CD4-positive, alpha-beta T cell (primary cell): ENCODE measurements at regions not wholly inside any gene's neighbourhood (a gene's known extent, or its start where the extent isn't known, plus 50 kb on each side); places are given as distances from the start of the nearest gene placed in this dataset.

ENCODE experiments used
- ATAC-seq: fragments of 200-7000 bp; cut with Tn5 transposase; one replicate; pipeline ENCODE4 v1.10.0; 2022; ENCODE audit warnings: mild to moderate bottlenecking; ENCODE audit not compliant: poor library complexity
- CTCF ChIA-PET: fragments of 350-600 bp; sonication (Branson Sonifier 250); formaldehyde crosslinking; loops from one replicate; lab custom pipeline; 2021; ENCODE audit warnings: antibody characterized with exemption, inconsistent platforms; lab: Charles Lee
- POLR2A ChIA-PET: fragments of 350-600 bp; sonication (Branson Sonifier 250); formaldehyde crosslinking; loops from one replicate; lab custom pipeline; 2021; ENCODE audit warnings: antibody characterized with exemption, inconsistent platforms; lab: Charles Lee
- DNase-seq, 14 experiments: peaks; one replicate each; pipeline ENCODE4 v3.0.0-alpha.2; 2013 to 2020; ENCODE audit warnings: mixed read lengths in 2 of 14
- H3K27ac ChIP-seq, 2 donors: one replicate each; pipeline versions ENCODE4 v1.5.1 to v1.7.0; 2013; ENCODE audit warnings: low read length in 2 of 2, low read depth in 1 of 2, mild to moderate bottlenecking in 1 of 2
- H3K27me3 ChIP-seq, 2 experiments: 1 replicate in 1 of 2; 2 replicates in 1 of 2; pipeline versions ENCODE4 v1.6.1 to v1.7.0; 2013; ENCODE audit warnings: low read length in 2 of 2, control low read depth in 1 of 2, mild to moderate bottlenecking in 1 of 2, moderate library complexity in 1 of 2; ENCODE audit not compliant: insufficient read depth in 2 of 2, control insufficient read depth in 1 of 2
- H3K36me3 ChIP-seq: one replicate; pipeline ENCODE4 v1.6.1; 2013; ENCODE audit warnings: low read length, control low read depth; ENCODE audit not compliant: insufficient read depth
- H3K4me1 ChIP-seq: one replicate; pipeline ENCODE4 v1.6.1; 2013; ENCODE audit warnings: low read length, control low read depth; ENCODE audit not compliant: insufficient read depth
- H3K4me3 ChIP-seq: one replicate; pipeline ENCODE4 v1.5.1; 2013; ENCODE audit warnings: mild to moderate bottlenecking, low read length, moderate library complexity
- H3K9me3 ChIP-seq, 2 experiments: 1 replicate in 1 of 2; 2 replicates in 1 of 2; pipeline versions ENCODE4 v1.6.1 to v1.7.0; 2013; ENCODE audit warnings: low read length in 2 of 2, mild to moderate bottlenecking in 2 of 2, control low read depth in 1 of 2, moderate library complexity in 1 of 2; ENCODE audit not compliant: control insufficient read depth in 1 of 2, insufficient read depth in 1 of 2
- H3K27ac Mint-ChIP-seq: one replicate; pipeline ENCODE4 v1.8.0; 2020; ENCODE audit warnings: mixed read lengths
- H3K27me3 Mint-ChIP-seq: one replicate; pipeline ENCODE4 v1.8.0; 2021; ENCODE audit warnings: mixed read lengths
- H3K36me3 Mint-ChIP-seq: one replicate; pipeline ENCODE4 v1.8.0; 2021; ENCODE audit warnings: low read depth, mixed read lengths
- H3K4me1 Mint-ChIP-seq: one replicate; pipeline ENCODE4 v1.8.0; 2021; ENCODE audit warnings: low read depth, mixed read lengths
- H3K4me3 Mint-ChIP-seq: one replicate; pipeline ENCODE4 v1.8.0; 2020; ENCODE audit warnings: mild to moderate bottlenecking, mixed read lengths
- H3K9me3 Mint-ChIP-seq: one replicate; pipeline ENCODE4 v1.8.0; 2020; ENCODE audit warnings: mixed read lengths
- intact Hi-C, 2 experiments: fragments of 100-400 bp; cut with DNase I in 1 of 2; cut with micrococcal nuclease in 1 of 2; formaldehyde crosslinking; loops; one replicate each; pipeline versions ENCODE4 v1.15.1 to v1.9.0; 2023 to 2025; cut with DNase I, micrococcal nuclease
- TF ChIP-seq, protein P1 (sequence below): fragments of 200-600 bp; IDR thresholded peaks from one replicate; pipeline ENCODE4 v1.8.0; 2022; ENCODE audit warnings: antibody characterized with exemption, mild to moderate bottlenecking

- ChIA-PET POLR2A (no interaction called here), CTCF (no interaction called here)
- H3K27ac ChIP-seq = no peak overlapping the region
- H3K36me3 Mint-ChIP-seq = no peaks in the 10 kb centered on the region
- no peak overlapping the region for H3K27ac Mint-ChIP-seq
- H3K9me3 ChIP-seq = no peaks in the 10 kb centered on the region
- no peaks in the 10 kb centered on the region for H3K27me3 Mint-ChIP-seq
- TF ChIP-seq, protein P1, sequence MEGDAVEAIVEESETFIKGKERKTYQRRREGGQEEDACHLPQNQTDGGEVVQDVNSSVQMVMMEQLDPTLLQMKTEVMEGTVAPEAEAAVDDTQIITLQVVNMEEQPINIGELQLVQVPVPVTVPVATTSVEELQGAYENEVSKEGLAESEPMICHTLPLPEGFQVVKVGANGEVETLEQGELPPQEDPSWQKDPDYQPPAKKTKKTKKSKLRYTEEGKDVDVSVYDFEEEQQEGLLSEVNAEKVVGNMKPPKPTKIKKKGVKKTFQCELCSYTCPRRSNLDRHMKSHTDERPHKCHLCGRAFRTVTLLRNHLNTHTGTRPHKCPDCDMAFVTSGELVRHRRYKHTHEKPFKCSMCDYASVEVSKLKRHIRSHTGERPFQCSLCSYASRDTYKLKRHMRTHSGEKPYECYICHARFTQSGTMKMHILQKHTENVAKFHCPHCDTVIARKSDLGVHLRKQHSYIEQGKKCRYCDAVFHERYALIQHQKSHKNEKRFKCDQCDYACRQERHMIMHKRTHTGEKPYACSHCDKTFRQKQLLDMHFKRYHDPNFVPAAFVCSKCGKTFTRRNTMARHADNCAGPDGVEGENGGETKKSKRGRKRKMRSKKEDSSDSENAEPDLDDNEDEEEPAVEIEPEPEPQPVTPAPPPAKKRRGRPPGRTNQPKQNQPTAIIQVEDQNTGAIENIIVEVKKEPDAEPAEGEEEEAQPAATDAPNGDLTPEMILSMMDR = no peak
- no peaks in the 10 kb centered on the region for H3K4me1 ChIP-seq
- no peak for DNase-seq
- H3K4me3 ChIP-seq = no peak overlapping the region
- intact Hi-C loops = no loop called here
- H3K9me3 Mint-ChIP-seq = peaks cover 20% of the 10 kb centered on the region
- H3K4me1 Mint-ChIP-seq = no peaks in the 10 kb centered on the region
- no peaks in the 10 kb centered on the region for H3K27me3 ChIP-seq
- no peak overlapping the region for H3K4me3 Mint-ChIP-seq
- no peaks in the 10 kb centered on the region for H3K36me3 ChIP-seq
- no peak for ATAC-seq
Measured at GRCh38 chr11:25293166-25293565, 796.3 kb downstream of the LUZP2 start.

DNA sequence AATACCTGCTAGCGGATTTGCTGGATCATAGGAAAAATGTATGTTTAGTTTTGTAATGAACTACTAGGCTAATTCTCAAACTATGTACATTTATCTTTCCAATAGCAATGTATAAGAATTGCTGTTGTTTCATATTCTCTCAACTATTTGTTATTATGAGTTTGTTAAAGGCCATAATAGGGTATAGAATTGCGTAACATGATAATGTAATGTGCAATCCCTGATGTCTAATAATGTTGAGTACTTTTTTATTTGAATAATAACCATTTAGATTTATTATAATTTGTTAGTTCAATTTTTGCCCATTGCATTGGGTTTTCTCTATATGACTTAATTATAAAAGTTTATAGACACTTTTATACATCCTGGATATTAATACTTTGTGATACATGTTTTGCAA is 801.6 kb downstream of the LUZP2 start:
- no peaks in the 10 kb centered on the region for H3K36me3 ChIP-seq
- CTCF ChIA-PET = no interaction called here
- H3K4me3 ChIP-seq = no peak overlapping the region
- DNase-seq = no peak
- intact Hi-C loops = no loop called here
- no peaks in the 10 kb centered on the region for H3K27me3 ChIP-seq
- Mint-ChIP-seq H3K27ac (no peak overlapping the region), H3K4me1 (no peaks in the 10 kb centered on the region), H3K36me3 (no peaks in the 10 kb centered on the region), H3K4me3 (no peak overlapping the region), H3K9me3 (peaks cover 16% of the 10 kb centered on the region), H3K27me3 (no peaks in the 10 kb centered on the region)
- ATAC-seq = no peak
- TF ChIP-seq, protein P1 = no peak
- no peak overlapping the region for H3K27ac ChIP-seq
- POLR2A ChIA-PET = no interaction called here
- peaks cover 5 to 10% of the 10 kb centered on the region in 2 experiments for H3K9me3 ChIP-seq
- no peaks in the 10 kb centered on the region for H3K4me1 ChIP-seq

GRCh38 chr11:25309818-25310217 is 813.0 kb downstream of the LUZP2 start:
- H3K36me3 Mint-ChIP-seq = no peaks in the 10 kb centered on the region
- H3K4me3 Mint-ChIP-seq = no peak overlapping the region
- H3K27ac ChIP-seq = no peak overlapping the region
- H3K4me1 Mint-ChIP-seq = no peaks in the 10 kb centered on the region
- intact Hi-C loops = no loop called here
- TF ChIP-seq, protein P1 = no peak
- ChIA-PET POLR2A (no interaction called here), CTCF (no interaction called here)
- no peak overlapping the region for H3K27ac Mint-ChIP-seq
- peaks cover 0 to under 1% of the 10 kb centered on the region in 2 experiments for H3K9me3 ChIP-seq
- H3K27me3 ChIP-seq = no peaks in the 10 kb centered on the region
- no peaks in the 10 kb centered on the region for H3K36me3 ChIP-seq
- peaks cover 11% of the 10 kb centered on the region for H3K9me3 Mint-ChIP-seq
- ATAC-seq (no peak), DNase-seq (no peak)
- H3K4me1 ChIP-seq = no peaks in the 10 kb centered on the region
- no peak overlapping the region for H3K4me3 ChIP-seq
- no peaks in the 10 kb centered on the region for H3K27me3 Mint-ChIP-seq
